CD4-positive, alpha-beta T cell treated with Interleukin-10 for 1 hour (primary cell): ENCODE measurements at regions not wholly inside any gene's neighbourhood (a gene's known extent, or its start where the extent isn't known, plus 50 kb on each side); places are given as distances from the start of the nearest gene placed in this dataset.

ENCODE experiments used
- DNase-seq: peaks from one replicate; pipeline ENCODE4 v3.0.0-alpha.2; 2020

DNA sequence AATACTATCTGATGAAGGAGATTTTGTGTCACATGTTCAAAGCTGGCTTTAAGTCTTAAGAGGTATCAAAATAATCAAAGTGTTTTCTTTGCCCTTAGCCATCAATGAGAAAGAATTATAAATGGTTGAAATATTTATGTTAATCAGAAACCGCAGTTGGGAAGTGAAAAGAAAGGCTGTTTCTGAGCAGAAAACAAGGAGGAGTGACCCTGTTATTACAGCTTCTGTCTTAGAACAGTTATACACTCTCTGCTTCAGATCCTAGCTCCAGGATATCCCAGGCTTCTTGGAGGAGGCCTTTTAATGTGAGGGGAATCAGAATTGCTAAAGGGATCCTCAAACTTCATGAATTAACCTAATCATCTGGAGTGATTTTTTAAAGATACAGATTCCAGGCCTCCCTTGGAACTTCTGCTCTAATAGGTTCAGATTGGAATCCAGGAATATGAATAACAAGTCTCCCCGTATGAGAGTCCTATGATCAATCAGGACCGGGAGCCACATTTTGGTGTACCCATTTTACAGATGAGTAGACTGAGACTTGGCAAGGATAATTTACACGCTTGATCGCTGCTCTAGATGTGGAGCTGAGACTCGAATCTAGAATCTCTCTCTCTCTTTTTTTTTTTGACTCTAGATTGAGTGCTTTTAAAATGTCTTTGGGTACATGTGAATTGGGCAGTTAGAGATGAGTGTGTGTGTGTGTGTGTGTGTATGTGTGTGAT is 50.8 kb upstream of the JAG1 start:
- no peak for DNase-seq

DNA sequence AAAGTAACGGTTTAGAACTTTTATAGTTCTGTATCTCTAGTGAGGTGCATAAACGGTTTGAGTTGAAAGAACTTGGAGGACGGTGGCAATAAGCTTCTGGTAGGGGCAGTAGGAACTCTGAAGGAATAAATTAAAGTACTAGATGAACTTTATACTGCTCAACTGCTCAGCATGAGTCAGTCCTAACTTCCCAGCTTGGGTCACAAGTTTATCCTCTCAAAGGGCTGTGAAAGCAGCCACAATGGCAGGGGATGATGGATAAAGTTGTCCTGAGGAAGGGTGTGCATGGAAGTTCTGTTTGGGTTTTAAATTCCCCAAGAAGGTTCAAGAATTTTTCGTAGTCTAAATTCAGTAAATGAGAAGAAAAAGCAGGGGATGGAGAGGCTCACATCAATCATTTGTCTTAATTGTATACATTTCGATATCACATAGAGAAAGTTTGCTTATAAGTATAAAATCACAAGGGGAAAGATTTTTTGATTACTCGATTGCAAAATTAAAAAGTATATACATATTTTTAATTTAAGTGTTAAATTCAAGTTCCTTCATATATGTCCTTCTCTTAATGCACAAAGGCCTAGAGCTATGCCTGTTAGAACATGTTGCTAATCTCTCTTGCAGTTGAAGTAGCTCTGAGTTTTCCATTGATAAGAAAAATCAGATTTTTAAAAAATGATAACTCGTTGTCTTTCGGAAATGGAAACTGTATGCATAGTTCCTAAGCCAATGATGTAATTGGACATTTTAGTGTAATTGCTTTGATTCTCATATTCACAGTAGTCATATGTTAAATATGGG is 55.3 kb upstream of the JAG1 start:
- no peak for DNase-seq

DNA sequence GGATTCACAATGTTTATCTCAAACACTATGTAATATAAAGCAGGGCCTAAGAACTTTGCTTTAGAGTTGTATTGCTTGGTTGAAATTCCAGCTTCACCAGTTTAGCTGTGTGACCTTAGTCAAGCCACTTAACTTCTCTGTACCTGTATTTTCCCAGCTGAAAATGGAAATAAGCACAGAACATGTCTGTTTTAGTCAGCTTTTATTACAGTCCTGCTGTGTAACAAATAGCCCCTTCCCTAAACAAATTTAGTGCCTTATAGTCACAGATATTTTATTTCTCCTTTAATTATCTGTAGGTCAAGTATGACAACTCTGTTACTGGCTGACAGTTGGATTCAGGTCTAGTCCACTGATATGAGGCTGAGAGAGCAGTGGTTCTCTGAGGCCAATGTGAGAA is 56.0 kb upstream of the JAG1 start:
- no peak for DNase-seq

DNA sequence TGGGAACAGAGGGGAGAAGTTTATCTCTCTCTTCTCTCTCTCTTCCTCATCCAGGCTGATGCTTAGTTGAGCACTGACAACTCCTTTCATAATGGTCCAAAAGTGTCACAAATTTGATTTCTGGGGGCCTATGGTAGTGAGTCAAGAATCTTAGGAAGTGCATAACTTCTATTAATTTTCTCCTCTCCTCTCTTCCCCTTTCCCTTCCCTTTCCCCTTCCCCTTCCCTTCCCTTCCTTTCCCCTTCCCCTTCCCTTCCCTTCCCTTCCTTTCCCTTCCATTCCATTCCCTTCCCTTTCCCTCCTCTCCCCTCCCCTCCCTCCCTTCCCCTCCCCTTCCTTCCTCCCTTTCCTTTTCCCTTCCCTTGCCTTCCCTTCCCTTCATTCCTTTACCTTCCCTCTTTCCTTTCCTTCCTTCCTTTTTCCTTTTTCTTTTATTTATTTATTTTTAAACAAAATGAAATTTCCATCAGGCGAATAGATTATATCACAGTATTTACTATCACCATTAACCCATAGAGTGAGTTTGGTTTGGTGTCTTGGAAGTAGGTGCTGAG is 56.9 kb upstream of the JAG1 start:
- DNase-seq = no peak

DNA sequence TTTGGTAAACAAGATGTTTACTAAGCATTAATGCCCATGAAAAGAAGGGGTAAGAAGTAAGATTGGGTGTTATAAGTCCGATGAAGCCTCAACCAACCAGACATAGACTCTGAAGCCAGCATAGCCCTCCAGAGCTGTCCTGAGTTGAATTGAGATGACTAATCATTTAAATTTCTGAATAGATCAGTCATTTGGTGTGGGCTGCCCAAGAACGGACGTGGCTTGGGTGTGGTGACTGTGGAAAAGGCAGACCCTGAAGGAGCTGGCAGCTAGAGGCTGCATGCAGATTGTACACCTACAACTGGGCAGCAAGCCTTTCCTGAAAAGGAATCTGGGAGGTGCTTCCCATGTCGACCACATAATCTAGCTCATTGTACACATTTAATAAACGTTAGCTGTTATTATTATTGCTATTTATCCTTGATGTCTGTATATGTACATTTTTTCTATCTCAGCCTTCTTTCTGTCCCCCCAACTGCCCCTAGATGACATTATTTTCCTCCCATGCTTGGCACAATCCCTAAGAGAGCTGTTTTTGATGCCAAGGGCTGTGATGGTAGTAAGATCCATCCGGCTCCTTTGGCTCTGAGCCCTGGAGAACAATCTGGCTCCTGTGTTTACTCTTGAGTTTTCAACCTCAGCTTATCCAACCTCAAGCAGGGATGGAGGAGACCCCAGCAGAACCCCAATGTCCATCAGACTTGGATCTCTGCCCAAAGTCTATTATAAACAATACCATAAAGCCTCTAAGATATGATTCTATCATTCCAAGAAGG is 57.6 kb upstream of the JAG1 start:
- no peak for DNase-seq

DNA sequence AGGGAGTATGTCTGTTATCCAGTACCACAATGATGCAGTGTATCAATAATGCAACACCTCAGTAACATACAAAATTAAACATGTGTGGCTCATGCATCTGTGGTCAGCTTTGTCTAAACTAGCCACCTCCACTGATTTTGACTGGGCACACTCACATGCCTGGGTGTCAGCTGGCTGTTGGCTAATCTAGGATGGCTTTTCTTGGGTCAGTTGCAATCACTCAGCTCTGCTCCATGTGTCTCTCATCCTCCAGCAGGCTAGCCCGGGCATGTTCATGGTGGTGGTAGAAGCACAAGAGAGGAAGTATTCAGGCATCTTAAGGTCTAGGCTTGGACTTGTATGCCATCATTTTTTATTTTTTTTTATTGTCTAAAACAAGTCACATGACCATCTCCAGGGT is 59.3 kb upstream of the JAG1 start:
- DNase-seq = no peak

DNA sequence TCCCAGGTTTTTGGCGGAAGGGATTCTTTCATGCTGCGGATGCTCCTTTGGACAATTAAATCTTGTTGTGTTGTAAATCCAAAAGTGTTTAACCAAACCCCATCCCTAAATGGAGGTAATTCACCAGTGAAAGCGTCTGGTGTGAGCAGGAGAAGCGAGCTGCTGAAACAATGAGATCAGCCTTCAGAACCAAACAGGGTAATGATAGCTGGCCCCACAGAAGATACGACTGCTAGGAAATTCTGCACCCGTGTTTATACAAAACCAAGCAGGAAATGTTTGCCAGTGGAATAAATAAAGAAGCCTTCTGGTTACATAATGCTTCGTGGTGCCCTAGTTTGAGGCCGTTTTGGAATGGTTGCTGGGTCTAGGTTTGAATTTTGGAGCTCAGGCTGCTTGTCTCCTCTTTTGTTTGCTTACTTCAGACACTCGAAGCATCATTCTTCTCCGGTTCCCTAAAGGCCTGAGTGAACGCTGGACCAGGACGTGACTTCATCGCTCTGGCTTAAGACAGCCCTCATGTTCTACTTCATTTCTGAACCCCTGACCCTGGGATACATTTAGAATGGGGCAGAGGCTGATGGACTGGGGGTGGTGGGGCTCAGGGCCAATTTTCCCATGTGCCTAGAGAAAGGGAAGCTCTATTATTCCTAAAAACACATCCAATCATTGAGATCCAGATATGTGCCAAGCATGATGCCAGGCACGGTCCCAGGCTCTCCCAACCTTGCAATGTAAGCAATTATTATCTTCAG is 61.6 kb upstream of the JAG1 start:
- DNase-seq = no peak

DNA sequence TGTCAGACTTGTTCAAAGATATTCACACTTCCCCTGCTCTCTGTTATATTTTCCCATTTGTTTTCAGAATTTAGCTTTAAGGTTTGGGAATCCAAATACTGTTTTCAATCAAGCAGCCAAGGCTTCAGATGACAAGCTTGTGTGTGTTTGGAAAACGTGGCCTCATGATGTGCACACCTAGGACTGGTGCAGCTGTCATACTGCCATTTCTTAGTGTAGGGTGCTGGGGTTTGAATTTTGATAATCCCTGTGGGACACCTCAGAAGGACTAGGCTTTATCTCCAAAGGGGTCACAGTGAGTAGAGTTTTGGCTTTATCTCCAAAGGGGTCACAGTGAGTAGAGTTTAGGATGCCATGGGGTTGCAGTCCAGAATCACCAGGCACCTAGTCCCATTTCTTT is 65.3 kb upstream of the JAG1 start:
- DNase-seq = no peak

DNA sequence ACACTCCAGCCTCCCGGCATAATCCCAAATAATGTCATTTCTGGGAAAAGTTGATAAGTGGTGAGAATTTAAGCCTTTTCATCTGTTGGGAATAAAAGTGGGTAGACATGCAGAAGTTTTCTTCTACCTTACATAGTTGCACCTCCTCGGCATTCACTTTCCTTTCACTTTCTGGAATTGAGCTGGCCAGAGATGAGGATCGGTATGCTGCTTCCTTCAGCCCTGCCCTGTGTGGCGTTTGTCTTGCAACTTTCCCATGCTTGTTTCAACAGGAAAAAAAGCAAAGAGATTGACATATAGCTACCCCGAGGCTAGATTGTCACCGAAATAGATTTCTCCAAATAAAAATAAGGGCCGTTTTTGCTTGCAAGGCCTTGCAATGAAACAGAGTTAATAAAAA is 65.8 kb upstream of the JAG1 start:
- DNase-seq = no peak

DNA sequence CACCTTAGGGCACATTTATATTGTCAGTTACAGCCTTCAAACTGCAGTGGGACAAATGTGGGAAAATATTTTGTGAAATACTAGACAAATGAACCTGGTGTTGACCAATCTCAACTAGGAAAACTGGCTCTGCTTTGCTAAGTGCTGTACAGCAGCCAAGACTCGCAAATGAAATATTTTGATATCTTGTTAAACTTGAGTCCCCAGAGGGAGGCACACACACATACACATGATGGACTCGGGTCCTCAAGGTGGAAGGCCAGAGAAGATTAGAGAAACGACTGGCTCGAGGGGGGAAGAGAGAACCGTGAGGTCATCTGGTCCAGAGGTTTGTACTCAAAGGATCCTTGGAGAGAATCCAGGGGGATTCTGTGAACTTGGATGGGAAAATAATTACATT is 67.3 kb upstream of the JAG1 start:
- no peak for DNase-seq

DNA sequence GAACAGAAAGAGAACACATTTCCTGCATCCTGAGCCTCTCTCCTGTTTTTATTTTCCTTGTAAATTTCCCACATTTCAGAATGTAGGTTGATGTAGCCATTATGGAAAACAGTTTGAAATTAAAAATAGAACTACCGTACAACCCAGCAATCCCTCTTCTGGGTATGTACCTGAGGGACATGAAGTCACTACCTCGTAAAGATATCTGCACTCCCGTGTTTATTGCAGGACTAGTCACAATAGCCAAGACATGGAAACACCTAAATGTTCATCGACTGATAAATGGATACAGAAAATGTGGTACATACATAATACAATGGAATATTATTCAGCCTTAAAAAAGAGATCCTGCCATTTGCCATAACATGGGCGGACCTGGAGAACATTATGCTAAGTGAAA is 72.0 kb upstream of the JAG1 start:
- no peak for DNase-seq

DNA sequence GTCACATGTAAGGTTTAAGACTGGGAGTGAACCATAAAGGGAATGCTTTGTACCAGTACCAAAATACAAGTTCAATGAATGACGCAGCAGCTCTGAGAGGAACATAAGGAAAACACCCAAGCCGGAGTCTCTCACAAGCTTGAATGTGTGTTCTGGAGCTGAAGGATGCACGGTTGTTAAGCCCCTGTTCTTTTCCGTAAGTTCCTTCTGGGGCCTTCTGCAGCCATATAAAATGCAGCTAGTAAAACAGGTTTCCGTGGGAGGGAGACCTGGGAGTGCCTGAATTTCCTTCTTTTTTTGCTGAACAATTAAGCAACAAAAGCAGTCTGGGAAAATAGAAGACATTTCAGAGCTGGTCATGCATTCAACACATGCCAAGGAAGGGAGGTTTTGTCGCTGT is 73.2 kb upstream of the JAG1 start:
- no peak for DNase-seq

DNA sequence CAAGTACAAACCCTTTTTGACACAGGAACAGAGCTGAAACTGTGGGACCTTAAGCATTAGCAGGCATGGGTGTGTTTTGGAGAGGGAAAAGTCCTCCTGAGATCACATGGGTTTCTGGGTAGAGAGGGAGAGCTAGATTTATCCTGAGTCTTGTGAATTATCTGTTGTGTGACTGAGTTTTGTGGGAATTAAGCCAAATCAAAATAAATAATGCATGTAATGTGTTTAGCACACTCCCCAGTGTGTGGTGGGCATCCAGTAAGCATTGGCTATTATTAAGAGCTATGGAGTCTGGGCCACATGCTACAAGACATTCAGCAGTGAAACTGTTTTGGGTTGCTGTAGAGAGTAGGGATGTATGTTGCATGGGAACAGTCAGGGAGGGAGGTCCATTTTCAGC is 75.3 kb upstream of the JAG1 start:
- DNase-seq = no peak

DNA sequence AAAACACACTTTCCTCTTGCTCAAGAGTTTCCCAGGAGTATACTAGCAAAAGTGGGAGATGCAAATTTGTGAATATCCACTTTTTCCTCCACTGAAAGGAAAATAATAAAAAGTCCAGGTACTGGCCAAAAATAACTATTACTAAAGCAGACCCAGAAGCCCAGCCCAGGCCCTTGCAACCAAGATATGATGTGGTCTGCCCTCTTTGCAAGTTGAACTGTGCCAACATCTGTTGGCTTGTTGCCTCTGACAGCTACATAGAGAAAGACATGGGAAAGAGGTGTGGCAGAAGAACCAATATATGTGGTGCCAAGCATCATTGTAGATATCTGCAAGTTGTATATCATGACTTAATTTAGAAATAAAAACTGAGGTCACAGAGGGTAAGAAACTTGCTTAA is 78.4 kb upstream of the JAG1 start:
- no peak for DNase-seq

DNA sequence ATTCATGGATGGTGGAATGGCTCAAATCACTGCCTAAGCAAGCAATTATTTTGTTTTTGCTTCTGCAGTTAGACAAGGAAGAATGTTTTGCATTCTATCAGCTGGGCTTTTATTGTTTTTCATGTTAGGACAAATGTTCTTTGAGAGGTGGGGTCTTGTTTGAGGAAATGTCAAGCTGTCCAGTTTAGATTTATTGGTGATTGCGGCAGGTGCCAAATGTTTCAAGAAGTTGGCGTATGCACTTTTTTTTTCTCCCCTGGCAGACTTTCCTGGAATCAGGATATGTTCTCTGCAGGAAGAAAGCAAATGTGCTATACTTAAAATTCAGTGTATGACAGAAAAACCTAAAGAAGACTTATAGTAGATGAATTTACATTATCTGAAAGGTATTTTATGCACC is 81.0 kb upstream of the JAG1 start:
- no peak for DNase-seq

DNA sequence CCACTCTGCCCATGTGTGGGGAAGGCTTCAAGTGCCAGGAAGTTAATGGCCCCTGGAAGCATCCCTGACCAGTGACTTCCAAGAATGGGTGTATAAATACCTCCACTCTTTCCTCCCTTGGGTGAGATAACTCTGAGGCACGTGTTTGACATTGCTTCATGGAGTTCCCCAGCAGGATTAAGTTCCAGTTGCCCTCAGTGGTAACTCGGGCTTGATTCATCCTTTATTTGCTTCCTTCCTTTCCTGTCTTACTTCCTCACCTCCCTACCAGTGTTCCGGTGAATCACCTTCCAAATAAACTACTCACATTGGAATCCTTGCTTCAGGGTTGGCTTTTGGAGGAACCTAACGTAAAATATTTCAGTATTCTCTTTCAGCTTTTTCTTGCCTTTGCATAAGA is 84.6 kb upstream of the JAG1 start:
- no peak for DNase-seq

DNA sequence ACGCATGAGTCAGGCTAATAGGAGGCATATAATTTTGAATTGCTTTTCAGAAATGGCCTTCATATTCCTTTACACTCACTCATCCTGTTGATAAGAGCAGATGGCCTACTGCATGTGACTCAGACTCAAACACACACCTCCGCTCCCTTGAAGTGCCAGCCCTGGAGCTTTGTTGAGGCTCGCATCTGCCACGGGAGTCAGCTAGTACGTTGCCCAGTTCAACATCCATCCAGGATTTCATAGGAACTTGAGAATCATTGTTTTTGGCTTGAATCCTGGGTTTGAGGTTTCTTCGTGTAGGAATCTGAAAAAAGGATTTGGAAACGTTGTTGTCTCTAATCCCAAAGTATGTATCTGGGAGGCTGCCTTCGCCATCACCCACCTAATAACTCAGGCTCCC is 87.4 kb upstream of the JAG1 start:
- no peak for DNase-seq

DNA sequence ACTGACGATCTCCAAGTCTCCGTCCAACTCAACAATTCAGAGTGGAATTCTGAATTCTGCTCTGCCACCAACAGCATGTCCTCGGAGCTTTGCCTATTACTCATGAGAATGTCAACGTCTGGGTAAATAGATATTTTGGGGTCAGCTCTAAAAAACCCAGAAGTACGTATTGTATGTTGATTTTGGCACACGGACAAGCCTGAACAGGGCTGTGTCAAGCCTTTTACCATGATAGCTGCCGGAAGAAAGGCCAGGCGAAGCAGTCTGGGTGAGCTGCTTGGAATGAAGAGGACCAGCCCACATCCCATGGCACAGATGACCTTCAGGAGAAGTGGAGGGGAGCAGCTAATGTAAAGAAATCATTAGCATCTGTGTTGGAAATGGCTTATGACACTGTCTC is 88.0 kb upstream of the JAG1 start:
- no peak for DNase-seq

DNA sequence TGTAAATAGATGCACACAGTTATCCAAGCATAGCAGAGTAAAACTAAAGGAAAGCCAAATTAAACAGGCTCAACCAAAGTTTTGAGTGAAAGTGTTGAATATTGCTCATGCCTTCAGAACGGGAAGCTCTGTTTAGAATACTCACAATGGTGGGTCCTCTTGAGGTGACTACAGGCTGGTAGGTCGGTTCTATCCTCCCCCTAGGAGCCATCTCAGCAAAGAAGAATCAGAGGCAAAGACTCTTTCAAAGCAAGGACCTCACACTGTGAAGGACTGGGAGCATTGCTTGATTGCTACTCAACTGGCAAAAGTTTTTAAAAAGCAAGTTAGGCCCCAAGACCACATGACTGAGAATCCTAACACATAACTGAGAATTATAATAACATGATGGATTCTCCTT is 88.4 kb upstream of the JAG1 start:
- DNase-seq = no peak

DNA sequence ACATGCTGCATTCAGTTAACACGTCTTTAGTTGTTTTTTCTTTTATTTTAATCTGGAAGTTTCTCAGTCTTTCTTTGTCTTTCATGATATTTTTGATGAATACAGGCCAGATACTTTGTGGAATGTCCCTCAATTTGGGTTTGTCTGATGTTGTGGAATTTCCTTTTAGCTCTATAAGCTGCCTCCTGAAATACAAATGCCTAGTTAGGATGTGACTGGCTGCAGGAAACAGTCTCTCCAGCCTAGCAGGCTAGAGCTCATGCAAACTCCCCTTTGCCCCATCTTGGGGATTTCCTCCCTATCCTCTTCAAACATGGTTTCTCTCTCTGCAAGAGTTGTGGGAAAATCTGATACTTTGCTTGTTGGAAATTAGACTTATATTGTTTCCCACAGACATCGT is 89.3 kb upstream of the JAG1 start:
- no peak for DNase-seq

DNA sequence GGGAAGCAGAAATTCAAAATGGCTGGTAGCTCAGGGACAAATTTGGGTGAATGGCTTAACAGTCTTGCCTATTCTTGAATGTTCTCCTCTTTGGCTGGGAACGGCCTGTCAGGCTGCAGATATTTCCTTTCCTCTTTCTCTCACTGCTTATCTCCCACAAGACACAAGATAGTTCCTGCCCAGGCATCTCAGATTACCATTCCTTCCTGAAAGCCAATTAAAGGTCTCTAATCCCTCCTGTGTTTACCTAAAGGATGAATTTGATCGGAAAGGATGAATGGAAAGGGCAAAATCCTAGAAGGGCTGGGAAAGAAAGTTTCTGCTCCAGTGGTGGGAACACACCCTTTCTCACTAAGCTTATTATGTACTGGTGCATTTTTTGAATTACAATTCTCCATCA is 95.9 kb upstream of the JAG1 start:
- no peak for DNase-seq

DNA sequence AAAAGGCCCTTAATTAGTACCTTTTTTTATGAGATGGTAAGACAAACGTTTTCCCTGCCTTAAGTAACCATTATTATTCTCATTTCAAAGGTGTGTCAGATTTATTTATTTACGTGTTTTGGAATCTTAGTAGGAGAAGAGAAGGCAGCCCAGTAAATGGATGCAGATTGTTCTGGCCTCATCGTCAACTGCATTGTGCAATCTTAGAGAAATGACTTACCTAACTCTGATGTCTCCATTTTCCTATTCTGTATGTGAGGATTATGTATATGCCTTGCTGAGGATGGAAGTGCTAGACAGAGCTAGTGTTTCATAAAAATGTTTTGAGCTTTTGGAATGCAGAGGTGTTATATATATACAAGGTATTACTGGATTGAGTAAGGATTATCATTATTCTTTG is 97.0 kb upstream of the JAG1 start:
- DNase-seq = no peak
